ENCODE measurements at regions not wholly inside any gene's neighbourhood (a gene's known extent, or its start where the extent isn't known, plus 50 kb on each side); places are given as distances from the start of the nearest gene placed in this dataset.

- H2BK5ac ChIP-seq (ENCODE audit: low read depth, low read length, poor library complexity), result no peak overlapping the region
- H3K79me1 ChIP-seq (ENCODE audit: low read length), result no peaks in the 10 kb centered on the region
- H3K14ac ChIP-seq (ENCODE audit: low read length), result no peak overlapping the region
- H3K27ac ChIP-seq (ENCODE audit: low read depth, low read length), result no peak overlapping the region
- H3K36me3 ChIP-seq (ENCODE audit: control insufficient read depth in 1 of 2, insufficient read depth in 2 of 2, low read length in 2 of 2), result no peaks in the 10 kb centered on the region
- no peak overlapping the region for H4K8ac ChIP-seq (ENCODE audit: low read depth, low read length)
- no peak overlapping the region for H2BK120ac ChIP-seq (ENCODE audit: insufficient read depth, low read length, poor library complexity)
- H2AK5ac ChIP-seq (ENCODE audit: low read length), result no peak overlapping the region
- no peak for DNase-seq
- no peak overlapping the region for H3K4ac ChIP-seq (ENCODE audit: low read depth, low read length)
- H3K27me3 ChIP-seq (ENCODE audit: insufficient read depth, low read length), result no peaks in the 10 kb centered on the region
- H4K91ac ChIP-seq (ENCODE audit: low read depth, low read length), result no peak overlapping the region
- H3K4me3 ChIP-seq (ENCODE audit: low read depth, low read length), result no peak overlapping the region
- no peak overlapping the region for H3K18ac ChIP-seq (ENCODE audit: low read length)
- no peaks in the 10 kb centered on the region for H3K4me1 ChIP-seq (ENCODE audit: control insufficient read depth in 1 of 2, insufficient read depth in 2 of 2, low read length in 2 of 2)
- no peak overlapping the region for H2AFZ ChIP-seq (ENCODE audit: insufficient read depth, low read length, poor library complexity)
- H2BK12ac ChIP-seq (ENCODE audit: low read length), result no peak overlapping the region
- H3K23ac ChIP-seq (ENCODE audit: low read length), result no peak overlapping the region
- no peak overlapping the region for H4K12ac ChIP-seq (ENCODE audit: low read depth, low read length)
- WGBS (ENCODE audit: extremely low coverage, insufficient coverage, insufficient read length), result no CpG with 5 or more reads among the region's 2 CpGs
- no peak overlapping the region for H3K4me2 ChIP-seq (ENCODE audit: low read length)
- H3K9me3 ChIP-seq (ENCODE audit: insufficient read depth, low read depth, low read length), result no peaks in the 10 kb centered on the region
- H3K79me2 ChIP-seq (ENCODE audit: control insufficient read depth, insufficient read depth, low read length, poor library complexity), result no peaks in the 10 kb centered on the region
- no peak overlapping the region for H3K9ac ChIP-seq (ENCODE audit: low read length)
Observed at GRCh38 chr7:26919906-26920493, 55.6 kb upstream of the SKAP2 start.

GRCh38 chr7:26918241-26918640 lies 53.9 kb upstream of the SKAP2 start:
- no peak overlapping the region for H4K8ac ChIP-seq (ENCODE audit: low read depth, low read length)
- no peak overlapping the region for H3K23ac ChIP-seq (ENCODE audit: low read length)
- no peak overlapping the region for H3K9ac ChIP-seq (ENCODE audit: low read length)
- no peak overlapping the region for H3K18ac ChIP-seq (ENCODE audit: low read length)
- H2BK120ac ChIP-seq (ENCODE audit: insufficient read depth, low read length, poor library complexity), result no peak overlapping the region
- H3K36me3 ChIP-seq (ENCODE audit: control insufficient read depth in 1 of 2, insufficient read depth in 2 of 2, low read length in 2 of 2), result no peaks in the 10 kb centered on the region
- H3K14ac ChIP-seq (ENCODE audit: low read length), result no peak overlapping the region
- H3K79me2 ChIP-seq (ENCODE audit: control insufficient read depth, insufficient read depth, low read length, poor library complexity), result no peaks in the 10 kb centered on the region
- no peak overlapping the region for H3K4ac ChIP-seq (ENCODE audit: low read depth, low read length)
- no peaks in the 10 kb centered on the region for H3K9me3 ChIP-seq (ENCODE audit: insufficient read depth, low read depth, low read length)
- H4K91ac ChIP-seq (ENCODE audit: low read depth, low read length), result no peak overlapping the region
- peak in 1 of 2 donors; percentile 54 for DNase-seq
- no peaks in the 10 kb centered on the region for H3K27me3 ChIP-seq (ENCODE audit: insufficient read depth, low read length)
- H3K27ac ChIP-seq (ENCODE audit: low read depth, low read length), result no peak overlapping the region
- no peak overlapping the region for H4K12ac ChIP-seq (ENCODE audit: low read depth, low read length)
- H3K4me2 ChIP-seq (ENCODE audit: low read length), result no peak overlapping the region
- H2BK12ac ChIP-seq (ENCODE audit: low read length), result no peak overlapping the region
- H2AFZ ChIP-seq (ENCODE audit: insufficient read depth, low read length, poor library complexity), result no peak overlapping the region
- H3K4me3 ChIP-seq (ENCODE audit: low read depth, low read length), result no peak overlapping the region
- H2AK5ac ChIP-seq (ENCODE audit: low read length), result no peak overlapping the region
- H2BK5ac ChIP-seq (ENCODE audit: low read depth, low read length, poor library complexity), result no peak overlapping the region
- no peaks in the 10 kb centered on the region for H3K4me1 ChIP-seq (ENCODE audit: control insufficient read depth in 1 of 2, insufficient read depth in 2 of 2, low read length in 2 of 2)
- no peaks in the 10 kb centered on the region for H3K79me1 ChIP-seq (ENCODE audit: low read length)

DNA sequence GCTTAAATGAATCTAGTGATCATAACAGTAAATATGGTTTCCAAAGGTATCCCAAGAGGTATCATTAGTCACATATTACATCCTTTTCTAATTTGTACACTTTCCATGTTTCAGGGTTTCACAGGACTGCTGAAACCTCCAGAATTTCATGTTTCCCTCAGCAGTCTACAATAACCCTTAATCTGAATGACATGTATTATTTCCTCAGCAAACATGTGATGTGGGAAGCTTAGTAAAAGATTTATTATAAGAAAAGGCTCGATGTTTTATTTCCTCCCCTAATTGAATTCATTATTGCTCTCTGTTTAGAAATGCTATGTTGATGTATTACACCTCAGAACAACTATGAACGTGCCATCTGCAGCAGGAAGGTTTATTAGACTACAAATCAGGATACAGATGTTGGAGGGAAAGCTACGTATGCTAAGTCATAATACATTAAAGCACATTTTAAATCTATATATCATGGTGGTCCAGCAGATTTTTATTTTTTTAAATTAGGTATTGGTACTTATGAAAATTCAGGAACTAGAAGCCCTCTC lies 52.5 kb upstream of the SKAP2 start:
- no peak overlapping the region for H3K18ac ChIP-seq (ENCODE audit: low read length)
- H3K79me1 ChIP-seq (ENCODE audit: low read length), result no peaks in the 10 kb centered on the region
- H2AK5ac ChIP-seq (ENCODE audit: low read length), result no peak overlapping the region
- no peaks in the 10 kb centered on the region for H3K36me3 ChIP-seq (ENCODE audit: control insufficient read depth in 1 of 2, insufficient read depth in 2 of 2, low read length in 2 of 2)
- H3K79me2 ChIP-seq (ENCODE audit: control insufficient read depth, insufficient read depth, low read length, poor library complexity), result no peaks in the 10 kb centered on the region
- no peaks in the 10 kb centered on the region for H3K9me3 ChIP-seq (ENCODE audit: insufficient read depth, low read depth, low read length)
- H3K27me3 ChIP-seq (ENCODE audit: insufficient read depth, low read length), result no peaks in the 10 kb centered on the region
- H3K14ac ChIP-seq (ENCODE audit: low read length), result no peak overlapping the region
- H3K4me2 ChIP-seq (ENCODE audit: low read length), result no peak overlapping the region
- H2BK12ac ChIP-seq (ENCODE audit: low read length), result no peak overlapping the region
- DNase-seq, result no peak
- no peak overlapping the region for H4K8ac ChIP-seq (ENCODE audit: low read depth, low read length)
- peaks cover 0 to 2% of the 10 kb centered on the region in 2 experiments for H3K4me1 ChIP-seq (ENCODE audit: control insufficient read depth in 1 of 2, insufficient read depth in 2 of 2, low read length in 2 of 2)
- no peak overlapping the region for H2BK120ac ChIP-seq (ENCODE audit: insufficient read depth, low read length, poor library complexity)
- H4K12ac ChIP-seq (ENCODE audit: low read depth, low read length), result no peak overlapping the region
- no peak overlapping the region for H2BK5ac ChIP-seq (ENCODE audit: low read depth, low read length, poor library complexity)
- H3K27ac ChIP-seq (ENCODE audit: low read depth, low read length), result no peak overlapping the region
- no peak overlapping the region for H3K23ac ChIP-seq (ENCODE audit: low read length)
- H3K4me3 ChIP-seq (ENCODE audit: low read depth, low read length), result no peak overlapping the region
- H3K9ac ChIP-seq (ENCODE audit: low read length), result no peak overlapping the region
- no peak overlapping the region for H2AFZ ChIP-seq (ENCODE audit: insufficient read depth, low read length, poor library complexity)
- H3K4ac ChIP-seq (ENCODE audit: low read depth, low read length), result no peak overlapping the region
- no CpG with 5 or more reads among the region's 3 CpGs for WGBS (ENCODE audit: extremely low coverage, insufficient coverage, insufficient read length)
- H4K91ac ChIP-seq (ENCODE audit: low read depth, low read length), result no peak overlapping the region

- Histone ChIP-seq H3K79me1 (ENCODE audit: low read length) (no peaks in the 10 kb centered on the region), H3K23ac (ENCODE audit: low read length) (no peak overlapping the region), H2AK5ac (ENCODE audit: low read length) (no peak overlapping the region), H3K27ac (ENCODE audit: low read depth, low read length) (no peak overlapping the region), H4K91ac (ENCODE audit: low read depth, low read length) (no peak overlapping the region), H3K27me3 (ENCODE audit: insufficient read depth, low read length) (no peaks in the 10 kb centered on the region), H4K12ac (ENCODE audit: low read depth, low read length) (no peak overlapping the region), H3K4me2 (ENCODE audit: low read length) (no peak overlapping the region), H2BK120ac (ENCODE audit: insufficient read depth, low read length, poor library complexity) (no peak overlapping the region), H4K8ac (ENCODE audit: low read depth, low read length) (no peak overlapping the region), H3K14ac (ENCODE audit: low read length) (no peak overlapping the region), H3K18ac (ENCODE audit: low read length) (no peak overlapping the region), H2BK12ac (ENCODE audit: low read length) (no peak overlapping the region), H3K9me3 (ENCODE audit: insufficient read depth, low read depth, low read length) (no peaks in the 10 kb centered on the region), H3K36me3 (ENCODE audit: control insufficient read depth in 1 of 2, insufficient read depth in 2 of 2, low read length in 2 of 2) (no peaks in the 10 kb centered on the region), H2AFZ (ENCODE audit: insufficient read depth, low read length, poor library complexity) (no peak overlapping the region), H2BK5ac (ENCODE audit: low read depth, low read length, poor library complexity) (no peak overlapping the region), H3K4ac (ENCODE audit: low read depth, low read length) (no peak overlapping the region), H3K79me2 (ENCODE audit: control insufficient read depth, insufficient read depth, low read length, poor library complexity) (no peaks in the 10 kb centered on the region), H3K4me1 (ENCODE audit: control insufficient read depth in 1 of 2, insufficient read depth in 2 of 2, low read length in 2 of 2) (peaks cover 0 to 3% of the 10 kb centered on the region in 2 experiments), H3K9ac (ENCODE audit: low read length) (no peak overlapping the region), H3K4me3 (ENCODE audit: low read depth, low read length) (no peak overlapping the region)
- DNase-seq, result no peak
Observed at GRCh38 chr7:26916336-26916735, 51.9 kb upstream of the SKAP2 start.

Data from trophoblast cell (in vitro differentiated cells and primary cell).